ENCODE measurements at regions not wholly inside any gene's neighbourhood (a gene's known extent, or its start where the extent isn't known, plus 50 kb on each side); places are given as distances from the start of the nearest gene placed in this dataset.

DNA sequence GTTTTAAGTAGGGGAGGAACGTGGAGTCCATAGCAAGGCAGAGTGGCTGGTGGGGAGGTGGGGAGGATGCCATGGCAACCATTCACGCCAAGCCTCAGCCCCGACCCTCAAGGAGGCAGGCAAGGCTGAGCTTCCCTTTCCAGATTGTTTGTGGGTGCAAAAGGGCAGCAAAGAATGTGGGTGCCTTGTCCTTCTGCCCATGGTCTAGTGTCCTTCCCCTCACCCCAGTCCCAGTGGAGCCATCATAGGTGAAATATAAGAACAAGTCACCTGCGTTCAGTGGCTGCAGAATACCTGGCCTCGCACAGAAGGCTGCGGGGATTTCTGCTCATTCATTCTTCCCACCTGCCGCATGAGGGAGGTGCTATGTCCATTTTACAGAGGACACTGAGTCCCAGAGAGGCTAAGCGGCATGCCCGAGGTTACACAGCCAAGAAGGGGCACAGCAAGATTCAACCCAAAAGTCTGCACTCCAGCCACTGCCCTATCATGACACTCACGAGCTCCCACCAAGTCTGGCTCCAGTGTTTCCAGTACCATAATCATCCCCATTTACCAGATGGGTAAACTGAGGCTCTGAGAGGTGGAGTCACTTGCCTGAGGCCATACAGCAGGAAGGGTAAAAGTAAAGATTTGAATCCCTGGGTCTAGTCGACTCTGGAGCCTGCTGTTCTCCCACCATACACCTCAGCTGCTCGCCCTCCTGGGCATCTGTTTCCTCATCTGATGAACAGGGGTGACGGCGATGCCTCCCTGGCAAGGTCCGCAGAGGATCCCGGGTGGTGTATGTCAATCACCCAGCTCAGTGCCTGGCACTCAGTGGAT is 100.8 kb downstream of the CEBPB start:
- peak overlapping the region; percentile 83 to 95 (median 85) for H3K27ac ChIP-seq
- peak; percentile 19 to 33 for ATAC-seq
- in situ Hi-C loops (cut with MboI; ENCODE audit: low sequenced_read_pairs in 4 of 4), result loop anchor here in 2 of 4 donors (25.0 kb wide), 2 partner anchors 96 to 171 kb away; no protein-coding TSS in a partner anchor

GRCh38 chr20:50292079-50292590 is 101.5 kb downstream of the CEBPB start:
- in situ Hi-C loops (cut with MboI; ENCODE audit: low sequenced_read_pairs in 4 of 4) (loop anchor here in 2 of 4 donors (25.0 kb wide), 2 partner anchors 95 to 170 kb away; no protein-coding TSS in a partner anchor), intact Hi-C loops (cut with DNase I; ENCODE audit: low total_unique reads) (loop anchor here (5.0 to 10.0 kb wide), 3 partner anchors 85 to 177 kb away; partner anchors contain the start of gene UBE2V1)
- Histone ChIP-seq H3K9me3 (no peaks in the 10 kb centered on the region), H3K36me3 (no peaks in the 10 kb centered on the region), H3K27me3 (no peaks in the 10 kb centered on the region), H3K4me1 (peaks cover 19 to 23% of the 10 kb centered on the region in 2 donors), H3K27ac (peak overlapping the region; percentile 83 to 95 (median 85)), H3K4me3 (no peak overlapping the region)
- DNase-seq, result no peak
- no peak for ATAC-seq
- TF ChIP-seq POLR2A (IDR thresholded peaks at IDR 0.05) (peak in 1 of 2 donors; percentile 32), CTCF (IDR thresholded peaks at IDR 0.05 in 4 of 5, conservative IDR thresholded peaks at IDR 0.05 in 1 of 5) (no peak)

More for the DNA sequence above, 100.8 kb downstream of the CEBPB start:
- TF ChIP-seq CTCF (IDR thresholded peaks at IDR 0.05 in 4 of 5, conservative IDR thresholded peaks at IDR 0.05 in 1 of 5) (no peak), POLR2A (IDR thresholded peaks at IDR 0.05) (peak in 1 of 2 donors; percentile 53)
- no peaks in the 10 kb centered on the region for H3K9me3 ChIP-seq
- no peak overlapping the region for H3K4me3 ChIP-seq
- peaks cover 19 to 28% of the 10 kb centered on the region in 2 donors for H3K4me1 ChIP-seq
- intact Hi-C loops (cut with DNase I; ENCODE audit: low total_unique reads), result loop anchor here (5.0 to 10.0 kb wide), 3 partner anchors 86 to 177 kb away; partner anchors contain the start of gene UBE2V1
- peak in 1 of 2 donors; percentile 62 for DNase-seq
- H3K27me3 ChIP-seq, result no peaks in the 10 kb centered on the region
- H3K36me3 ChIP-seq, result no peaks in the 10 kb centered on the region

- no peaks in the 10 kb centered on the region for H3K9me3 ChIP-seq
- peak; percentile 76 to 84 for ATAC-seq
- H3K27me3 ChIP-seq, result no peaks in the 10 kb centered on the region
- DNase-seq, result peak; percentile 89 to 92
- H3K4me1 ChIP-seq, result peaks cover 19 to 21% of the 10 kb centered on the region in 2 donors
- in situ Hi-C loops (cut with MboI; ENCODE audit: low sequenced_read_pairs in 4 of 4), result loop anchor here in 2 of 4 donors (25.0 kb wide), 2 partner anchors 95 to 170 kb away; no protein-coding TSS in a partner anchor
- no peak overlapping the region for H3K4me3 ChIP-seq
- no peaks in the 10 kb centered on the region for H3K36me3 ChIP-seq
- H3K27ac ChIP-seq, result peak overlapping the region; percentile 83 to 95 (median 85)
- intact Hi-C loops (cut with DNase I; ENCODE audit: low total_unique reads), result loop anchor here (5.0 to 10.0 kb wide), 3 partner anchors 85 to 178 kb away; partner anchors contain the start of gene UBE2V1
- TF ChIP-seq POLR2A (IDR thresholded peaks at IDR 0.05), result peak; percentile 8 to 32
- TF ChIP-seq CTCF (IDR thresholded peaks at IDR 0.05 in 4 of 5, conservative IDR thresholded peaks at IDR 0.05 in 1 of 5), result no peak
These were observed 102.1 kb downstream of the CEBPB start for GRCh38 chr20:50292591-50293283.

- no peak for TF ChIP-seq CTCF (IDR thresholded peaks at IDR 0.05 in 4 of 5, conservative IDR thresholded peaks at IDR 0.05 in 1 of 5)
- TF ChIP-seq POLR2A (IDR thresholded peaks at IDR 0.05), result no peak
- no peaks in the 10 kb centered on the region for H3K9me3 ChIP-seq
- ATAC-seq (no peak), DNase-seq (no peak)
- peaks cover 19 to 21% of the 10 kb centered on the region in 2 donors for H3K4me1 ChIP-seq
- H3K36me3 ChIP-seq, result no peaks in the 10 kb centered on the region
- H3K27ac ChIP-seq, result peak overlapping the region; percentile 83 to 95 (median 85)
- no peaks in the 10 kb centered on the region for H3K27me3 ChIP-seq
- in situ Hi-C loops (cut with MboI; ENCODE audit: low sequenced_read_pairs in 4 of 4), result loop anchor here in 2 of 4 donors (25.0 kb wide), 2 partner anchors 94 to 169 kb away; no protein-coding TSS in a partner anchor
- H3K4me3 ChIP-seq, result no peak overlapping the region
- intact Hi-C loops (cut with DNase I; ENCODE audit: low total_unique reads), result loop anchor here (5.0 to 10.0 kb wide), 3 partner anchors 84 to 179 kb away; partner anchors contain the start of gene UBE2V1
These were observed 102.9 kb downstream of the CEBPB start for GRCh38 chr20:50293284-50294139.

Data from gastrocnemius medialis (tissue), 4 donors.